Motor neuron (in vitro differentiated cells): ENCODE measurements at regions not wholly inside any gene's neighbourhood (a gene's known extent, or its start where the extent isn't known, plus 50 kb on each side); places are given as distances from the start of the nearest gene placed in this dataset.

ENCODE experiments used
- ATAC-seq, 8 experiments: fragments of 200-7000 bp; cut with Tn5 transposase; replicated peaks in 6 of 8; 2 replicates each; pipeline ENCODE4 v1.8.0; 2021; ENCODE audit warnings: mild to moderate bottlenecking in 8 of 8, moderate library complexity in 8 of 8
- H3K27ac ChIP-seq, 2 donors: fragments of 250-450 bp; sonication (Bioruptor Pico); 2 replicates each; pipeline ENCODE4 v1.9.0; 2021; ENCODE audit warnings: antibody characterized with exemption in 2 of 2, mild to moderate bottlenecking in 2 of 2, moderate library complexity in 1 of 2
- H3K4me1 ChIP-seq, 2 donors: fragments of 250-450 bp; sonication (Bioruptor Pico); replicated peaks in 1 of 2; 2 replicates each; pipeline ENCODE4 v1.6.1; 2021; ENCODE audit warnings: antibody characterized with exemption in 2 of 2, mild to moderate bottlenecking in 2 of 2, moderate library complexity in 1 of 2
- H3K4me3 ChIP-seq, 5 donors: fragments of 250-450 bp; sonication (Bioruptor Pico); 2 replicates each; pipeline ENCODE4 v1.9.0; 2021; ENCODE audit warnings: antibody characterized with exemption in 5 of 5, mild to moderate bottlenecking in 5 of 5, moderate library complexity in 4 of 5
- WGBS, 10 experiments: fragments of 450-650 bp; shearing (Covaris generic); methylation state at CpG; one replicate each; pipeline ENCODE4 v1.0.0; 2022; 5-methylcytosine and 5-hydroxymethylcytosine counted together
- in situ Hi-C, 9 experiments: fragments of 400-800 bp; cut with MboI; loops; one replicate each; pipeline ENCODE4 v1.15.0; 2021; ENCODE audit warnings: low sequenced_read_pairs in 9 of 9, low pct_unique_long_range_greater_than_20kb in 2 of 9; ENCODE audit not compliant: unreplicated experiment in 9 of 9

DNA sequence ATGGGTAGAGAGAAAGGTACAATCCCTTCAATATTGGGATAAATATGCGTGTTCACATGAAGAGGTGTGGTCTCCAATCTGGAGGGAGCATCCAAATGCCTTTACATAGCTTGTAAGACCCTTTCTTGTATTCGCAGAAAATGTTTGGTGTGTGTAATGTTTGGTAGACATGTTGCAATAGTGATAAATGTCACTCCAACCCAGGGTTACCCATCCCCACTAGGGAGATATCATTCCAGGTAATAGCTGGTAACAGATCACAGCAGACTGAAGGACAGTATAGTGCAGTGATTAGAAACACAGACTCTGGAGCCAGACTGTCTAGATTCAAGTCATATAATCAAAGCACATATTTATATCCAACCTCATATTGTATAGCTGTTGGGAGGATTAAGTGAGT lies 733.6 kb upstream of the TBX3 start:
- H3K4me1 ChIP-seq, result peaks cover 0 to 3% of the 10 kb centered on the region in 2 donors
- no peak overlapping the region for H3K4me3 ChIP-seq
- H3K27ac ChIP-seq, result no peak overlapping the region
- ATAC-seq, result no peak
- in situ Hi-C loops, result no loop called here
- 0 to 100% (median 50%) methylated on average over 1 to 2 of the region's 2 CpGs; no CpG with 5 or more reads in 2 of the 10 experiments for WGBS, 10 experiments

DNA sequence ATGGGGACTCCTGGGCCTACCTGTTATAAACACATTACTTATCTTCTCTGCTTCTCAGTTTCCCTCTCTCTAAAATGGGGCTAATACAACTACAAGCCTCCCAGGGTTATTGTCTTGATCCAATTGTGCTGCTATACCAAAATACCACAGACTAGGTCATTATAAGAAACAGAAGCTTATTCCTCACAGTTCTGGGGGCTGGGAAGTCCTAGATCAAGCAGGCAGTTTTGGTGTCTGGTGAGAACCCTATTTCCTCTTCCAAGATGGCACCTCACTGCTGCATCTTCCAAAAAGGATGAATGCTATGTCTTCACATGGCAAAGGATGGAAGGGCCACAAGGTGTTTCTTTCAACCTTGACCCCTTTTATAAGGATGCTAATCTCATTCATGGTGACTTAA lies 732.9 kb upstream of the TBX3 start:
- H3K4me3 ChIP-seq, result no peak overlapping the region
- H3K27ac ChIP-seq, result no peak overlapping the region
- no peaks in the 10 kb centered on the region for H3K4me1 ChIP-seq
- in situ Hi-C loops, result no loop called here
- ATAC-seq, result no peak

DNA sequence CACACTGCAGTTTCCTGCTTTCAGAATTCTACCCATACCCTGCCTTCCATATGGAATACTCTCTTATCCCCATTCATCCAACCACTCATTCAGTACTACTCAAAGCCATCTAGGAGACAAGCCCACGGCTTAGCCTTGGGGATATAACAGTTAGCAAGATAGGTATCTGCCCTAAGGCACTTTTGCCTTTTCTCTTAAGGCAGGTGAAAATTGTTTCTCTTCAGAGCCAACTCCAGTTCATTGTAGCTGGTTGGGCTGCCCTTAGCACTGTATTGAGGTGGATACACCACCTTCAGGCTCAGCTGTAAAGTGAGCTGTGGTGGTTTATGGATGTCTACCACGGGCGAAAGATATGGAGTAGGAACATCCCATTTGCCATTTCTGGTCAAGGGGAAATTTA lies 729.7 kb upstream of the TBX3 start:
- Histone ChIP-seq H3K4me1 (no peaks in the 10 kb centered on the region), H3K27ac (no peak overlapping the region), H3K4me3 (no peak overlapping the region)
- WGBS, 10 experiments, result 79 to 100% (median 92%) methylated on average over 1 to 3 of the region's 3 CpGs; no CpG with 5 or more reads in 3 of the 10 experiments
- no peak for ATAC-seq
- in situ Hi-C loops, result no loop called here

DNA sequence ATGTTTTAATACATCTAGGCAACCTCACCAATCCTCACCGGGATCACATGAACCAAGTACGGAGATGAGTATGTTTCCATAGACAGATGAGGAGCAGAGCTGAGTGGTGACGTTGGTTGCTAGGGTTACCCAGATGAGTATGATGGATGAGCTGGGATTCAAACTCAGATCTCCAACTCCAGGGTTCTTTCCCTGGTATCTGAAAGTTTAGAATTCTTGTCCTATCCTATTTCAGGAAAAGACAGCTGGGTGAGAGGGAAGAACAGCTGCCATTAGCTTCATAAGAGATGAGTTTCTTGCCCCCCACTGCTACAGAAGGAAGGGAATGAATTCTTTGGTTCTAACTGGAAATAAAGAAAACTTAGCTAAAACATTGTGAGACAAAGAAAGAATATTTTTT lies 728.9 kb upstream of the TBX3 start:
- Histone ChIP-seq H3K27ac (no peak overlapping the region), H3K4me3 (no peak overlapping the region), H3K4me1 (no peaks in the 10 kb centered on the region)
- 0 to 87% (median 80%) methylated on average over 1 to 3 of the region's 3 CpGs; no CpG with 5 or more reads in 2 of the 10 experiments for WGBS, 10 experiments
- in situ Hi-C loops, result no loop called here
- no peak for ATAC-seq

DNA sequence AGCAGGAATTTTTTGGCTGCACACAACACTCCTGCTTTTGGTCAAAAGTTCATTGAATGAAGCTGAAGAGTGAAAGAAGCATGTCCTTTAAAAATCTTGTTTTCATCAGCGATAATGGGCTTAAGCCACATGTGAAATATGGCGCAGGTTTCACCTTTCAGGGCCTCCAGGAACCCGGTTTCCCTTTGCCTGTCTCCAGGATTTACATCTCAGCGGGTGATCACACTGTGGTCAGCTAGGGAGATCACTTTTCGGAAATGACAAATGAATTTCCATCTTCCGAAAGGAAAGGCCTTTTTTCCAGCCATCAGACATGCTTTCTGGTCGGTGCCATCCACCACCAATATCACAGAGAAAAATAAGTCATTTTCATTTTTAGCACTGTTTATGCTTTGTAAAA lies 727.1 kb upstream of the TBX3 start:
- ATAC-seq, result no peak
- in situ Hi-C loops, result no loop called here
- WGBS, 10 experiments, result 28 to 80% (median 47%) methylated on average over 2 to 7 of the region's 7 CpGs; no CpG with 5 or more reads in 1 of the 10 experiments
- no peaks in the 10 kb centered on the region for H3K4me1 ChIP-seq
- H3K27ac ChIP-seq, result no peak overlapping the region
- no peak overlapping the region for H3K4me3 ChIP-seq

DNA sequence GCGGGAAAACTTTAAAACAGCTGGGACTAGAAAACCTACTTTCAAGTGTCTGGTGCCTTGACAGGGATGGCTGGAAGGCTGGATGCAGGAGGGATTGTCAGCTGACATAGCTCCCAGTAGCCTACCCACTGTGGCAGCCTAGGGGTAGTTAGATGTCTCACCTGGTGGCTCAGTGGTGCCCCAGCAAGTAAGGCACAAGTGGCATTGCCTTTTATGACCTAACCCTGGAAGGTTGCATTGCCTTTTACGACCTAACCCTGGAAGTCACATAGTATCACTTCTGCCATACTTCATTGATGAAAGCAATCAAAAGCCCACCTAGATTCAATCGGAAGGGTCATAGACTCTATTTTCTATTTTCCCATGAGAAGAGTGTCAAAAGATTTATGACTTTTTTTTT lies 724.7 kb upstream of the TBX3 start:
- in situ Hi-C loops, result no loop called here
- Histone ChIP-seq H3K4me1 (no peaks in the 10 kb centered on the region), H3K4me3 (no peak overlapping the region), H3K27ac (no peak overlapping the region)
- WGBS, 10 experiments, result 77 to 100% (median 88%) methylated on average over 1 to 3 of the region's 3 CpGs; no CpG with 5 or more reads in 1 of the 10 experiments
- no peak for ATAC-seq

DNA sequence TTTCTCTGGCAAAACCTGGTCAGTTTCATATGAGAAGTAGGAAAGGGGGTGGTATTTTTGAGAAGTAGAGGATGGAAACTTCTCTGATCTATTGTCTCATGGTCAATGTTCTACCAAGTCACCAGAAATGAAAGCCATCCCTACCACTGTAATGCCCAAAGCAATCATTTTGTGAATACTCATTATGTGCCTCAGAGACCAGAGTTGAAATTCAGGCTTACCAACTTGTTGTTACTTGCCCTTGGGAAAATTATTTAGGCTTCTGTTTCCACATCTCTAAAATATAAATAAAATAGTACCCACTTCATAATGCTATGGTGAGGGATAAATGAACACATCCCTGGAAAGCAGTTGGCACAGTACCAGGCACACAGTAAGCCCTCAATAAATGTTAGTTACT lies 723.7 kb upstream of the TBX3 start:
- in situ Hi-C loops, result no loop called here
- Histone ChIP-seq H3K4me1 (no peaks in the 10 kb centered on the region), H3K4me3 (no peak overlapping the region), H3K27ac (no peak overlapping the region)
- no peak for ATAC-seq

DNA sequence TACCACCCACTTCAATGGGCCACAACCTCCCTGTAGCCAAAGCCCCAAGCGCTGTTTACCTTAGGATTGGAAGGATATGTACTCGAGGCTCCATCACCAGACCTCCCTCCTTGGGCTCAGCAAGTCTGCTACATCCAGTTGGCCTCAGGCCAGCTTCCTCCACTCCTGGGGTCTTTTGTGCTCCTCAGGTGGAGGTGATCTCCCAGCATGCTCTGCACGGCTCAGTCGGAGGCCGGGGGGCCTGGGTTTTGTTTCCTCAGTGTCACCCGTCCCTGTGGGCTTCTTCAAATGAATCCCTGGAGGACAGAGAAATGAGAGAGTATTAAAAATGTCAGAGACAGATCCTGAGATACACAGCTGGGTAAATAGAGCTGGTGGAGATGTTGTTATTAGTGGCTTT lies 723.1 kb upstream of the TBX3 start:
- no peak for ATAC-seq
- 58 to 100% (median 86%) methylated on average over 1 to 5 of the region's 6 CpGs; no CpG with 5 or more reads in 4 of the 10 experiments for WGBS, 10 experiments
- in situ Hi-C loops, result no loop called here
- Histone ChIP-seq H3K4me3 (no peak overlapping the region), H3K27ac (no peak overlapping the region), H3K4me1 (no peaks in the 10 kb centered on the region)

DNA sequence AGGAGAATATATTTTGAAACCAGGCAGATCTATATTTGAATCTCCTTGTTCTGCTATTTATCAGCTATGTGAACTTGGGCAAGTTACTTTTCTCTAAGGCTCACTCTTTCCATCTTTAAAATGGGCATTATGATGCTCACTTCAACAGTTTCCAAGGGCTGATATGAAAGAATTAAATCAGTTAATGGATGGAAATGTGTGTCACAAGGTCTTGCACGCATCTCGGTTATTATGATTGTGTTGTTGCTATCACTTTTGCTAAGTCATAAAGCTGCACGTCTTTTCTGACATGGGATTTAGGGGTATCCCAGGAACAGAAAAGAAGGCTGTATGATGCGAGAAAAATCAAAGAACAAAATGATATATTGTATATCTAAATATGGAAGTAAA lies 721.5 kb upstream of the TBX3 start:
- no peaks in the 10 kb centered on the region for H3K4me1 ChIP-seq
- no peak overlapping the region for H3K4me3 ChIP-seq
- no peak for ATAC-seq
- H3K27ac ChIP-seq, result no peak overlapping the region
- in situ Hi-C loops, result no loop called here
- 46 to 100% (median 88%) methylated on average over 2 to 4 of the region's 4 CpGs for WGBS, 10 experiments

DNA sequence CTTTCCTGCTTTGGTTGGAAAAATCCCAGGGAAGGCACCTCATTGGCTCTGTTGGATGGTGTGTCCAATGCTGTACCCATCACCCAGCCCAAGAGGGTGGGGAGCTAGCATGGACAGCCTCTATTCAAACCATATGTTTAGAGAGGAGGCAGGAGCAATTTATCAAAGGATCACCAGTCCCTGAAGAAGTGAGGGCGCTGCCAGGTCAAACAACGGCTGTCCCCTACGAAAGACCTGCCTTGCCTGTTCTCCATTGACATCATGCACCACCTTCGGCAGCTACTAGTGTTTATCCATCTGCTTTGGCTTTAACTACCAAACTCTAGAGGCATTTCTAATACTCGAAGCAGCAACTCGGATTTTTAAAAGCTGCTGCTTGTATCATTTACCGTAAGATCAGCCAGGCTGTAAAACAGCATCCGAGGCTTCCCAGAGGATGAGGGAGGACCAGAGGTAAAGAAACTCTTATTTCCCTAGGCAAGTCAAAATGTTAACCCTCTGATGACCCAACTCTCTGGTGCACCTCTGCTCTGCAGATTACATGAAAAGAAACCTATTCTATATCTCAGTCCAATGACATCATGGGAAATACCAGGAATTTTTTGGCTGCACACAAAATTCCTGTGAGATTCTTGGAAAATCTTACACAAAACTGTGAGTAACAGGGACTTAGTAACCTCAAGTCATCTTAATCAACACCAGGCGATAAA lies 720.9 kb upstream of the TBX3 start:
- in situ Hi-C loops, result no loop called here
- no peak overlapping the region for H3K4me3 ChIP-seq
- ATAC-seq, result no peak
- no peak overlapping the region for H3K27ac ChIP-seq
- no peaks in the 10 kb centered on the region for H3K4me1 ChIP-seq
- WGBS, 10 experiments, result 2 to 82% (median 59%) methylated on average over 1 to 8 of the region's 9 CpGs

DNA sequence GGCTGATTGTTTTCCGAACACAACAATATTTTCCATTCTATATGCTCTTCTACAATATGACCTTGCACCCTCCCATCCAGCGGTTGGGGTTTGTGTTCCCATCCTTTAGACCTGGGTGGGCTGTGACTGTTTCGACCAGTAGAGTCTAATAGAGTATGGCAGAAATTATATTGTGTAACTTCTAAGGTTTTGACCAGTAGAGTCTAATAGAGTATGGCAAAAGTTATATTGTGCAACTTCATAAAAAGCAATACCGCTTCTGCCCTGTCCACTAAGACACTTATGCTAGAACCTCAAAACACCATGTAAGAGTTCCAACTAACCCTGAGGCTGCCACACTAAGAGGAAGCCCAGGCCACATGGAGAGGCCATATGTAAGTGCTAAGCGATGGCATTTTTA lies 719.7 kb upstream of the TBX3 start:
- WGBS, 10 experiments, result 75 to 100% (median 90%) methylated on average over 1 to 4 of the region's 5 CpGs; no CpG with 5 or more reads in 1 of the 10 experiments
- ATAC-seq, result no peak
- in situ Hi-C loops, result no loop called here
- Histone ChIP-seq H3K4me3 (no peak overlapping the region), H3K27ac (no peak overlapping the region), H3K4me1 (no peaks in the 10 kb centered on the region)

DNA sequence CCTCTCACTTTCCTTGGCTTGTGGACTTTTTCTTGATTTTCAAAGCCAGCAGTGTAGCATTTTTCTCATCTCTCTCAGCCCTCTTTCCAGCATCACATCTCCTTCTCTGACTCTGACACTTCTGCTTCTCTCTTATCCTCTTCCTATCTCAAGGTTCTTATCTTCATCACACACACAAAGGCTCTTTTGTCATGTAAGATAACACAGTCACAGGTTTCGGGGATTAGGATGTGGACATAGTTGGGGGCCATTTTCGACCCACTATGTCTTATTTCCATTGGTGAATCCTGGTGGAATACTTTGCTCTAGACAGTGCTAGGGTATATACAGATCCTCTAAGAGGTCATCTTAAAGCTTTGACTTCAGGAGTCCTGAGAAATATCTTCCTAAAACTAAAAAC lies 719.3 kb upstream of the TBX3 start:
- no peaks in the 10 kb centered on the region for H3K4me1 ChIP-seq
- no peak overlapping the region for H3K4me3 ChIP-seq
- no peak for ATAC-seq
- no peak overlapping the region for H3K27ac ChIP-seq
- WGBS, 10 experiments, result 50 to 100% (median 84%) methylated on average over 1 to 2 of the region's 2 CpGs; no CpG with 5 or more reads in 3 of the 10 experiments
- in situ Hi-C loops, result no loop called here

DNA sequence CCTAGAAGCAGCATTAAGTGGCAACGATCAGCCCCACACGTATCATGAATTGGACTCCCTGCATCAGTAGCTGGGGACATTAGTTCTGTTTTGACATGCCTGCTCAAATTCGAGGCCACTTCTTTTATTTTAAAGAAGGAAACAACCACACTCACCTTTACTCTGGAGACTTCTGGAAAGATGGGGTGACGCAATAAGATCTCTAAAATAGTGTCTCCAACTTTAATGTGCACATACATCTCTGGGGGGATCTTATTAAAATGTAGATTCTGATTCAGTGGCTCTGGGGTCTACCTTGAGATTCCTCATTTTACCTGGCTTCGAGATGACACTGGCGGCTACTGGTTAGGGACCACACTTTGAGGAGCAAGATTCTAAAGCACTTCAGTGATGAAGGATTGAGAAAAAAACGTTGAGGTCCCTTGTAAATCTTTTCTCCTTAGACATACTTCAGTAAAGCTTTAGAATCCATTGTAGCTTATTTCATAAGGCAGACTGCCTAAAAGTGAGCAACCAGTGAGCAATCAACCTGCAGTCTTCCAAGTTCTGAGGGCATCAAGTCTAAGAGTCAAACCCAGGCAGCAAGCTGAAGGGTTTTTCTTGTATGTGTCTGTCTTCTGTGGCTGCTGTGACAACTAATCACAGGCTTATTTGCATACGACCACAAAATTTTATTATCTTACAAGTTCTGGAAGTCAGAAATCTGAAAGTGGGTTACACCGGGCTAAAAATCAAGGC lies 718.6 kb upstream of the TBX3 start:
- Histone ChIP-seq H3K4me3 (no peak overlapping the region), H3K27ac (no peak overlapping the region), H3K4me1 (no peaks in the 10 kb centered on the region)
- no peak for ATAC-seq
- in situ Hi-C loops, result no loop called here
- WGBS, 10 experiments, result 0 to 100% (median 69%) methylated on average over 2 to 9 of the region's 9 CpGs

DNA sequence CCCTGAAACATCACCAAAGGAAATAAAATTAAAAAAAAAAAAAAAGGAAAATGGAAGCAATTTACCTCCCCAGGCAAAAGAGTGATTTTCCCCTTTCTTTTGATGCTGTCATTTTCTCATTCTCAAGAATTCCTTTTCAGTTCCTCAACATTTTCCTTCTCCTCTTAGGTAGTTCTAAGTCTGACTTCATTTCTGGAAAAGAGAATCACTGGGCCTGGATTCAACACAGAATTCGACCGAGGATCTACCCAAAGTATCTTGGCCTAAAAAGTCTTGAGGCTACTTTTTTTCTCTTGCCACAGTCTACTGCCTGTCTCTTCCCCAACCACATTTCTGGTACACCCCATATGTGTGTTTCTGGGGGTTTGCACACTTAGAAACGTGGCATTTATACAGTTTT lies 717.8 kb upstream of the TBX3 start:
- no peak for ATAC-seq
- in situ Hi-C loops, result no loop called here
- Histone ChIP-seq H3K4me1 (no peaks in the 10 kb centered on the region), H3K27ac (no peak overlapping the region), H3K4me3 (no peak overlapping the region)
- 36 to 90% (median 65%) methylated on average over 1 to 3 of the region's 3 CpGs; no CpG with 5 or more reads in 1 of the 10 experiments for WGBS, 10 experiments
